Neural progenitor cell (in vitro differentiated cells): ENCODE measurements at regions not wholly inside any gene's neighbourhood (a gene's known extent, or its start where the extent isn't known, plus 50 kb on each side); places are given as distances from the start of the nearest gene placed in this dataset.

Experiments used
- CTCF ChIP-seq: fragments of 200-600 bp; sonication (generic); IDR thresholded peaks from 2 replicates; pipeline ENCODE4 v1.5.1; 2017; ENCODE audit warnings: antibody characterized with exemption, mild to moderate bottlenecking
- EZH2 ChIP-seq: fragments of 200-600 bp; sonication (generic); IDR thresholded peaks from 2 replicates; pipeline ENCODE4 v1.6.1; 2017; ENCODE audit warnings: antibody characterized with exemption, mild to moderate bottlenecking, moderate library complexity

GRCh38 chr14:54047645-54048308 lies 91.2 kb upstream of the BMP4 start:
- TF ChIP-seq CTCF: no peak
- TF ChIP-seq EZH2: no peak
